ENCODE measurements at regions not wholly inside any gene's neighbourhood (a gene's known extent, or its start where the extent isn't known, plus 50 kb on each side); places are given as distances from the start of the nearest gene placed in this dataset.

GRCh38 chr5:56557198-56557597 lies 258.2 kb upstream of the MAP3K1 start:
- TF ChIP-seq CTCF (conservative IDR thresholded peaks at IDR 0.05 in 1 of 2, IDR thresholded peaks at IDR 0.05 in 1 of 2; ENCODE audit: extremely low read depth in 1 of 2, insufficient read depth in 1 of 2, low read depth in 1 of 2, low read length in 2 of 2) (no peak), EZH2 (IDR thresholded peaks at IDR 0.05; ENCODE audit: borderline replicate concordance, low read length) (no peak)

All from mammary epithelial cell (primary cell).